ENCODE measurements at regions not wholly inside any gene's neighbourhood (a gene's known extent, or its start where the extent isn't known, plus 50 kb on each side); places are given as distances from the start of the nearest gene placed in this dataset.

GRCh38 chr21:14841511-14842472 is 223.0 kb downstream of the NRIP1 start:
- TF ChIP-seq CTCF (IDR thresholded peaks at IDR 0.05) (no peak), POLR2A (IDR thresholded peaks at IDR 0.05) (no peak)
